Neural progenitor cell (in vitro differentiated cells): ENCODE measurements at regions not wholly inside any gene's neighbourhood (a gene's known extent, or its start where the extent isn't known, plus 50 kb on each side); places are given as distances from the start of the nearest gene placed in this dataset.

ENCODE experiments used
- CTCF ChIP-seq: fragments of 200-600 bp; sonication (generic); IDR thresholded peaks from 2 replicates; pipeline ENCODE4 v1.5.1; 2017; ENCODE audit warnings: antibody characterized with exemption, mild to moderate bottlenecking
- EZH2 ChIP-seq: fragments of 200-600 bp; sonication (generic); IDR thresholded peaks from 2 replicates; pipeline ENCODE4 v1.6.1; 2017; ENCODE audit warnings: antibody characterized with exemption, mild to moderate bottlenecking, moderate library complexity
- EZH2phosphoT487 ChIP-seq: fragments of 200-600 bp; sonication (generic); IDR thresholded peaks from 2 replicates; pipeline ENCODE4 v1.6.1; 2017; ENCODE audit warnings: antibody characterized with exemption

- TF ChIP-seq CTCF (no peak), EZH2 (no peak), EZH2phosphoT487 (no peak)
Observed at GRCh38 chr12:68501226-68501625, 109.5 kb upstream of the RAP1B start.
